ENCODE measurements at regions not wholly inside any gene's neighbourhood (a gene's known extent, or its start where the extent isn't known, plus 50 kb on each side); places are given as distances from the start of the nearest gene placed in this dataset.

- no peak overlapping the region for H3K27ac ChIP-seq (ENCODE audit: extremely low read length, insufficient read depth, low read length)
These were observed 635.2 kb upstream of the SPANXN1 start for GRCh38 chrX:144612076-144612475.

More at GRCh38 chrX:144612076-144612475, 635.2 kb upstream of the SPANXN1 start:
- no peaks in the 10 kb centered on the region for H3K4me1 ChIP-seq (ENCODE audit: insufficient read depth, low read length)
- in situ Hi-C loops (cut with HindIII; ENCODE audit: extremely low pct_ligation_motif_present, low pct_unique_long_range_greater_than_20kb): no loop called here
- CTCF ChIA-PET (ENCODE audit: low intra/inter-chr PET ratio, low total read pairs): no interaction called here
- no peaks in the 10 kb centered on the region for H4K20me1 ChIP-seq (ENCODE audit: insufficient read depth, low read length)
- no peak for FAIRE-seq
- no peaks in the 10 kb centered on the region for H3K27me3 ChIP-seq (ENCODE audit: control insufficient read depth in 1 of 2, insufficient read depth in 2 of 2, low read length in 2 of 2)
- H3K4me2 ChIP-seq (ENCODE audit: low read depth, low read length): no peak overlapping the region
- DNase-seq (ENCODE audit: low spot score): no peak
- no peak overlapping the region for H3K4me3 ChIP-seq (replicated peaks in 1 of 3; ENCODE audit: insufficient read depth in 1 of 3, low read depth in 2 of 3, low read length in 3 of 3)
- no peak overlapping the region for H2AFZ ChIP-seq (ENCODE audit: low read length)
- intact Hi-C loops (cut with micrococcal nuclease; ENCODE audit: unreplicated experiment): no loop called here
- H3K9me3 ChIP-seq (ENCODE audit: low read length): peaks cover 44% of the 10 kb centered on the region
- no peak for ATAC-seq
- POLR2A ChIA-PET: no interaction called here
- BruUV-seq (replicated peaks): no TSS peak
- H3K9ac ChIP-seq (ENCODE audit: insufficient read depth, low read depth, low read length): no peak overlapping the region
- H3K36me3 ChIP-seq (replicated peaks in 1 of 2; ENCODE audit: control insufficient read depth in 1 of 2, insufficient read depth in 2 of 2, low read length in 2 of 2): no peaks in the 10 kb centered on the region
- no peaks in the 10 kb centered on the region for H3K79me2 ChIP-seq (ENCODE audit: insufficient read depth, low read length)
- TF ChIP-seq ZNF775 (CRISPR knock-in tag; IDR thresholded peaks at IDR 0.05; ENCODE audit: borderline replicate concordance): no peak
- TF ChIP-seq MED1 (CRISPR knock-in tag; IDR thresholded peaks at IDR 0.05): no peak
- no peak for TF ChIP-seq MTA1 (CRISPR knock-in tag; IDR thresholded peaks at IDR 0.05; ENCODE audit: borderline replicate concordance)
- TF ChIP-seq ZNF691 (CRISPR knock-in tag; IDR thresholded peaks at IDR 0.05; ENCODE audit: borderline replicate concordance, low read depth): no peak
- no peak for TF ChIP-seq ZNF607 (CRISPR knock-in tag; IDR thresholded peaks at IDR 0.05; ENCODE audit: borderline replicate concordance)
- TF ChIP-seq CCAR2 (optimal IDR thresholded peaks at IDR 0.05; ENCODE audit: low read depth, low read length): no peak
- TF ChIP-seq RXRA (CRISPR knock-in tag; IDR thresholded peaks at IDR 0.05): no peak
- no peak for TF ChIP-seq TAF15 (IDR thresholded peaks at IDR 0.05; ENCODE audit: low read depth, low read length, poor library complexity, severe bottlenecking)
- TF ChIP-seq ZNF816 (CRISPR knock-in tag; IDR thresholded peaks at IDR 0.05; ENCODE audit: borderline replicate concordance): no peak
- no peak for TF ChIP-seq ZBTB14 (CRISPR knock-in tag; IDR thresholded peaks at IDR 0.05)
- TF ChIP-seq ZNF777 (CRISPR knock-in tag; IDR thresholded peaks at IDR 0.05): no peak
- TF ChIP-seq STAT6 (CRISPR knock-in tag; IDR thresholded peaks at IDR 0.05; ENCODE audit: borderline replicate concordance): no peak
- no peak for TF ChIP-seq HIVEP1 (CRISPR knock-in tag; IDR thresholded peaks at IDR 0.05)
- TF ChIP-seq ZNF367 (CRISPR knock-in tag; IDR thresholded peaks at IDR 0.05; ENCODE audit: borderline replicate concordance): no peak
- TF ChIP-seq SOX6 (IDR thresholded peaks at IDR 0.05): no peak
- no peak for TF ChIP-seq SOX6 (CRISPR knock-in tag; IDR thresholded peaks at IDR 0.05)
- no peak for TF ChIP-seq RFX5 (IDR thresholded peaks at IDR 0.05; ENCODE audit: low read depth, low read length)
- no peak for TF ChIP-seq CREB3 (CRISPR knock-in tag; IDR thresholded peaks at IDR 0.05)
- TF ChIP-seq FOXA1 (IDR thresholded peaks at IDR 0.05): no peak
- TF ChIP-seq FOXA1 (CRISPR knock-in tag; IDR thresholded peaks at IDR 0.05): no peak
- TF ChIP-seq SNAPC5 (CRISPR knock-in tag; IDR thresholded peaks at IDR 0.05; ENCODE audit: borderline replicate concordance): no peak
- no peak for TF ChIP-seq ZSCAN12 (CRISPR knock-in tag; IDR thresholded peaks at IDR 0.05)
- WGBS (ENCODE audit: low lambda C conversion rate): 3% methylated on average over 4 of the region's 4 CpGs

All from HepG2 (cell line).